CD4-positive, alpha-beta T cell treated with Interleukin-12 subunit alpha and Interleukin-12 subunit beta, for 1 hour (primary cell): ENCODE measurements at regions not wholly inside any gene's neighbourhood (a gene's known extent, or its start where the extent isn't known, plus 50 kb on each side); places are given as distances from the start of the nearest gene placed in this dataset.
"Not testable (repeated sequence)": the region's sequence is repeated elsewhere in the genome, so short reads cannot be mapped to it uniquely, and the experiment has no call there.

Source experiments
- DNase-seq: peaks from one replicate; pipeline ENCODE4 v3.0.0-alpha.2; 2020

GRCh38 chr11:41519696-41520095 is 60.2 kb upstream of the LRRC4C start:
- DNase-seq: no peak

GRCh38 chr11:41522391-41522790 is 62.9 kb upstream of the LRRC4C start:
- no peak for DNase-seq

DNA sequence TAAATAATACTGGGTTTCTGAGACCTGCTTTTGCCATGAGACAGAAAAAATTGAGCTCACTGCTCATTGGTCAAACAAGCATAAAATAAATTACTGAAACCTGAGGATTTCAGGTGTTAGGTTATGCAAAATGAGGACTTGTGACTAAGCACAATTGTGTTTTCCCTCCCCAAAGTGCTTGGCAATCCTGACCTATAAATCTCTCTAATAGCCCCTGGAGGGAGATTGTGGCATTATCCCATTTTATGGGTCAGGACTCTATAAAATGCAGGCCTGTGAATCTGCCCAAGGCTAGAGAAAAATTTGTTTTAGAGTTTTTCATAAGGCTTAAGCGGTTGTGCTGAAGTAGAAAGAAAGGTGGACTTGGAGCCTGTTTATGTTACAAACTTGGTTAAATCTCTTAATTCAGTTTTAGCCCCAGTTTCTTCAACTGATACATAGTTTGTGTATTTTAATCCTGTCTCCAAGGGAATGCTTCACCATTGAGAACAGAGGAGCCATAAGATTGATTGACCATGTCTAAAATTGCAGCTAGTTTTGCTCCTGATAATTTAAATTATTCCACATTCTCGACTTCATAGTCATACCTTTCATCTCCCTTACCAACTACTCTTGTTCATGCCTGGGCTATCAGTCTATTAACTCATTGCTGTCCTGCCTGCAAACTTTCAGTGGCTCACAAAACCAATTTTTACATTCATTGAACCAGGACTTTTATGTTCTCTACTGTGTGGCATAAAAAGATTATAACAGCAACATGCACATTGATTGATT is 63.6 kb upstream of the LRRC4C start:
- no peak for DNase-seq

- DNase-seq: no peak
Observed at GRCh38 chr11:41527530-41527929, 68.1 kb upstream of the LRRC4C start.

GRCh38 chr11:41532413-41532812 is 73.0 kb upstream of the LRRC4C start:
- DNase-seq: no peak

DNA sequence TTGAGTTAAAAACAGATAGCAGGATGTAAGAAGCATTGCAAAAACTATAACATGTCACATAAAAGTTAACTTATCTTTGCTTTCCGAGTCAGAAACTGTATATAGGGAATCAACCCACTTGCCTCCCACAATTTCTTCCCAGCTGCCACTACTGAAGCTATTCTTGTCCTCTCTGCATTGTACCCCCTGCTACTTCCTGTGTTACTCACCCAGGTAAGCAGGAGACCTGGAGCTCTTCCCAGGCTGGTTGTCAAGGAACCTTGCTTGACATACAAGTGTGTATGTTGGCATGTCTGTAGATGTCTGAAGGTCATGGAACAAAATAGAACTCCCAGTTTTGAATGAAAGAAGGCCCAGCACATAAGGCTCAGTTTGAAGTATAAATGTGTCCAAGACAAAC is 74.3 kb upstream of the LRRC4C start:
- no peak for DNase-seq

DNA sequence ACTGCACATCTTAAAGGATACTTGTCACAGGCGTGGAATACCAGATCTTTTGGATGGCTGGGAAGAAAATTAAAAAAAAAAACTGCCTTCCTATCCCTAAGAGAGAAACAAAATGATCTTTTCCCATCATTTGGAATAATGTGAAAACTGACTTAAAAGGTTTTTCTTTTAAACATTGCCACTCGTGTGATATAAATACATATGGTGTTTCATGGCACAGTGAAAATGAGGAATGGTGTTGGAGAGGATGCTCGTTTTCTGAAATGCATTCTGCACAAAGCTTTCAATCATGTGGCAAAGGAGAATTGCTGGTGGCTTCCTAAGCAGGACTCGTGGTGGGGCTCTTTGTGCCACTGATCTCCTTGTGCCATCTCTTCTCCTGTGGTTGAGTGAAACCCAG is 74.9 kb upstream of the LRRC4C start:
- no peak for DNase-seq

DNA sequence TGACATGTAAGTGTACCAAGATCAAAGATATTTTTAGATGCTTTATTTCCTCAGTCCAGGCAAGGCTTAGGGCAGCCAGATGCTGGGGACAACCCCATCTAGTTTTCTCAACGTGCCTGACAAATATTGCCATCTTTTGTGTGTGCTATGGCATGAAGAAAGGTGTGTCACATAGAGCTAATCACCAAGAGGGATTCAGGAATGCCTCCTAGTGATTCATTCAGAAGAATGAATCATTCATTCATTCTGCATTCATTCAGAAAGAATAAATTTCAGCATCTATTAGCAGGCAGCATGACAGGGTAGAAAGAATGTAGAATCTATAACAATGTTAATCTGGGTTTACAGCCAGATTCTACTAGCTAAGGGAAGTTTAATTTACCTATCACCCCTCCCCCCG is 75.4 kb upstream of the LRRC4C start:
- no peak for DNase-seq

DNA sequence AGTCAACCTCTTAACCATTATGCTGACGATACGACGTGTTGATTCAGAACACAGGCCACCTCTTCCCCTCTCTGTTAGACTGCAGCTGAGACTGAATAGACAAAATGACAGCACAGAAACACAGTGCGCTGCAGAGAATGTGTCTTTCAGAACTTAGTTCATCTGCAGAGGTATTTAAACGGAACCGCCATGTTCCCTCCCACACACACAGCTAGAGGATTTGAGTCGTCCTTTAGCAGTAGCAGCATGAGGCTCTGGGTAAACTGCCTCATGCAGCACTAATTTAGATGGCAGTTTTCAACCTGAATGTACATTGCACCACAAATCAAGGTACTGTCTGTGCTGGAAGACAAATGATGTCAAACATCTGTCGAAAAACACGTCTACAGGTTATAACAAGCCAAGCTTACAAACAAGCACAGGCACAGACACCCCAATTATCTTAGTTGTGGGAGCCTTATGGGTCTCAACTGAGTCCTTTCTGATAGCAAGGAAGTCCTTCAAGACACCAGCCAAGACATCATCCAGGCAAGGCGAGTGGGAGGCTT is 76.6 kb upstream of the LRRC4C start:
- no peak for DNase-seq

- DNase-seq: not testable (repeated sequence)
Observed at GRCh38 chr11:41544902-41545301, 85.5 kb upstream of the LRRC4C start.

DNA sequence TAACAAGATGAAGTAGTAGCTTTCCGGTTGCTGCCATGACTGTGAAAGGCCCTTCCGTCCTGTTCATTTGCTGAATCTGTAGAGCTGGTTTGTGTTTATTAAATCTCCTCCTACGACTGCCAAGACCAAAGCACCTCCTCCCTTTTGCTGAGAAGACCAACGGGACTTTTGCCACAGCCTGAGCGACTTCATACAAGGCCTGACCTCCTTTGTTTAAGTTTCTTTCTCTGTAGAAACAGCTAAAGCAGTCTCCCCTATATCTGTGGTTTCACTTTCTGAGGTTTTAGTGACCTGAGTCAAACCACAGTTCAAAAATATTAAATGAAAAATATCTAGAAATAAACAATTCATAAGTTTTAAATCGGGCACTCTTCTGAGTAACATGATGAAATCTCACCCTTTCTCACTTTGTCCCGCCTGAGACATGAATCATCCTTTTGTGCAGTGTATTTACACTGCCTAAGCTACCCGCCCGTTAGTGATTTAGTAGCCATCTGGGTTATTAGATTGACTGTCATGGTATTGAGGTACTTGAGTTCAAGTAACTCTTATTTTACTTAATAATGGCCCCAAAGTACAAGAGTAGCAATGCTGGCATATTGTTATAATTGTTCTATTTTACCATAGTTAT is 119.1 kb upstream of the LRRC4C start:
- DNase-seq: no peak

- DNase-seq: no peak
Observed at GRCh38 chr11:41579546-41579945, 120.1 kb upstream of the LRRC4C start.

DNA sequence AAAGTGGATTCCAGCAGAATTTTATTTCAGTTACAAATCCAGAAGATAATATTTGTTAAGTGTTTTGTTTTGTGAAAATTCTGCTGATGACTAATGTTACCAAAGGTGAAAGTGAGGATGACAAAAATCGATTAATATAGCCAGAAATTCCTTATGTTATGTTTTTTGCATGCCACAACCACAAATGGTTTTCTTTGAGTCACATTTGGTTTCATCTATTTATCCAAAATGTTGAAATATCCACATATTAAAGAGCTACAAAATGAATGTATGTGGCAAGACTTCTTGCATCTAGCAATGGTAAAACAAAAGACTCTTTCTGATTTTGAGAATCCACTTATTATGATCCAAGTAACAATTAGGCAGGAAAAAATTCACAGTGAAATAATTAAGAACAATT is 150.1 kb upstream of the LRRC4C start:
- no peak for DNase-seq

GRCh38 chr11:41612415-41612814 is 153.0 kb upstream of the LRRC4C start:
- no peak for DNase-seq

DNA sequence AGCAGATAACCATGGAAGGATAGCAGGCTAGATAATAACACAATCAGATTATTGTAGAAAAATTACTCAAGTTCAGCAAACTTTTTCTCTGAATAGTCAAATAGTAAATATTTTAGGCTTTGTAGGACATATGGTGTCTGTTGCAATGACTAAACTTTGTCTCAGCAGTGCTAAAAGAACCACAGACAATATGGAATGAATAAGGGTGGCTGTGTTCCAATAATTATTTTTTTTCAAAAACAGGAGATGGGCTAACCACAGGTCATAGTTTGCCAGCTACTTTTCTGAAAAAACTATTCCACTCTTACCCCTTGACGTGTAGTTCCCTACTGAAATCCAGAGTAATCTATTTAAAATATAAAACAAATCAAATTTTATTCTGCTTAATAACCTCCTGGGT is 153.9 kb upstream of the LRRC4C start:
- no peak for DNase-seq

DNA sequence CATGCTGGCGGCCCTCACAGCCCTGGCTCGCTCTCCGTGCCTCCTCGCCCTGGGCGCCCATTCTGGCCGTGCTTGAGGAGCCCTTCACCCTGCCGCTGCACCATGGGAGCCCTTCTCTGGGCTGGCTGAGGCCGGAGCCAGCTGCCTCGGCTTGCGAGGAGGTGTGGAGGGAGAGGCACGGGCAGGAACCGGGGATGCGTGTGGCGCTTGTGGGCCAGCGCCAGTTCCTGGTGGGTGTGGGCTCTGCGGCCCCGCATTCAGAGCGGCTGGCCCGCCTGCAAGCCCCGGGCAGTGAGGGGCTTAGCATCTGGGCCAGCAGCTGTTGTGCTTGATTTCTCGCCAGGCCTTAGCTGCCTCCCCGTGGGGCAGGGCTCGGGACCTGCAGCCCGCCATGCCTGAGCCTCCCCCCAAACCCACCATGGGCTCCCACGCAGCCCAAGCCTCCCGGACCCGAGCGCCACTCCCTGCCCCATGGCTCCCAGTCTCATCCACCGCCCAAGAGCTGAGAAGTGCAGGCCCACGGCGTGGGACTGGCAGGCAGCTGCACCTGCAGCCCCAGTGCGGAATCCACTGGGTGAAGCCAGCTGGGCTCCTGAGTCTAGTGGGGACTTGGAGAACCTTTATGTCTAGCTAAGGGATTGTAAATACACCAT is 163.4 kb upstream of the LRRC4C start:
- DNase-seq: no peak

- no peak for DNase-seq
Observed at GRCh38 chr11:41659985-41660384, 200.5 kb upstream of the LRRC4C start.

- DNase-seq: no peak
Observed at GRCh38 chr11:41660585-41660984, 201.1 kb upstream of the LRRC4C start.

DNA sequence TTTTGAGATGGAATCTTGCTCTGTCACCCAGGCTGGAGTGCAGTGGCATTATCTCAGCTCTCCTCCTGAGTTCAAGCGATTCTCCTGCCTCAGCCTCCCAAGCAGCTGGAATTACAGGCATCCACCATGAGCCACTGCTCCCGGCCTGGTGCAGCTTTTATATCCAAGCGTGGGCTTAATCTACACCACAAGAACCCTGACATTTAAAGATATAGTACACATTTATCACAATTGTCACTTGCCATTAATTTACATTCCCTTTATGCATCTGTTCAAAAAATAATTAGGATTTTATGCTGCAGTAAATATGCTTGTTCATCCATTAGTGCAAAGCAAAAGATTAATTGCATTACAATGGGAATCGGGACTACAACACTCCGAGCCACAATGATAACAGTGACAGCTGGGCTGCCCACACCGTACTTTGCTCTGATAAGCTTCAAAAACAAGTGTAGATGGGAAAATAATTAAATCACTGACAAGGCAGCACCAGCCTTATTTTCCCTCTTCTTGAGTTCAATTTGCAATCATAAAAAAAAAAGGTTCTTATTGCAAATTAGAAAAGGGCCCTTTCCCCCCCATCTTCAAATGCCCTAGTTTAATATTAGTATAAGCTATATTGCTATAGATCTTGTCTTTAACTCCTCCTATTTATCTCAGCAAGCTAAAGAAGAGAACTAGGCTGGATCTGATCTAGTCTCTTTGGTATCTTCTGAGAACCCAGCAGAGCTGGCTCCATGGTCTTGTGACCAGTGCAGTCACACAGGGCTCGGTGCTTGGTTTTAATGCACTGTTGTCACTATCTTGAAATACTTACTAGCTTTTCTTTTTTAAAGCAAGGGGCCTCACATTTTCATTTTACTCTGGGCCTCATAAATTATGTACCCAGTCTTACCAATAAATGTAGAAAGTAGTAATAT is 206.2 kb upstream of the LRRC4C start:
- DNase-seq: no peak

GRCh38 chr11:41666951-41667653 is 207.7 kb upstream of the LRRC4C start:
- no peak for DNase-seq

GRCh38 chr11:41675205-41675604 is 215.8 kb upstream of the LRRC4C start:
- DNase-seq: no peak

- DNase-seq: no peak
Observed at GRCh38 chr11:41713030-41713429, 253.6 kb upstream of the LRRC4C start.
